H9 (cell line): ENCODE measurements at regions not wholly inside any gene's neighbourhood (a gene's known extent, or its start where the extent isn't known, plus 50 kb on each side); places are given as distances from the start of the nearest gene placed in this dataset.

ENCODE experiments used
- DNase-seq: peaks from one replicate; pipeline ENCODE4 v3.0.0-alpha.2; 2017
- H2AFZ ChIP-seq: one replicate; pipeline ENCODE4 v1.6.1; 2013; ENCODE audit warnings: mild to moderate bottlenecking, low read length, control low read depth, moderate library complexity
- H2AK5ac ChIP-seq: 2 replicates; pipeline ENCODE4 v1.6.1; 2013; ENCODE audit warnings: low read length, control low read depth, mixed read lengths; ENCODE audit not compliant: insufficient read length
- H2BK120ac ChIP-seq: one replicate; pipeline ENCODE4 v1.6.1; 2013; ENCODE audit warnings: low read depth, mild to moderate bottlenecking, low read length, control low read depth, inconsistent platforms; ENCODE audit not compliant: poor library complexity, severe bottlenecking
- H2BK12ac ChIP-seq: 2 replicates; pipeline ENCODE4 v1.6.1; 2013; ENCODE audit warnings: low read length, control low read depth, mixed read lengths, low read depth; ENCODE audit not compliant: insufficient read length
- H2BK15ac ChIP-seq: 2 replicates; pipeline ENCODE4 v1.6.1; 2013; ENCODE audit warnings: low read depth, low read length, control low read depth
- H2BK20ac ChIP-seq: one replicate; pipeline ENCODE4 v1.6.1; 2013; ENCODE audit warnings: low read depth, mild to moderate bottlenecking, low read length, control low read depth, inconsistent platforms; ENCODE audit not compliant: poor library complexity, severe bottlenecking
- H2BK5ac ChIP-seq: 2 replicates; pipeline ENCODE4 v1.6.1; 2013; ENCODE audit warnings: low read length, control low read depth, mixed read lengths; ENCODE audit not compliant: insufficient read length
- H3K14ac ChIP-seq: 2 replicates; pipeline ENCODE4 v1.6.1; 2013; ENCODE audit warnings: low read length, control low read depth; ENCODE audit not compliant: insufficient read depth
- H3K18ac ChIP-seq: 2 replicates; pipeline ENCODE4 v1.6.1; 2013; ENCODE audit warnings: low read depth, mild to moderate bottlenecking, mixed read lengths, low read length, control low read depth; ENCODE audit not compliant: insufficient read length
- H3K23ac ChIP-seq: 2 replicates; pipeline ENCODE4 v1.6.1; 2013; ENCODE audit warnings: low read length, control low read depth, mixed read lengths, low read depth; ENCODE audit not compliant: insufficient read length
- H3K23me2 ChIP-seq: 2 replicates; pipeline ENCODE4 v1.6.1; 2013; ENCODE audit warnings: low read depth, mild to moderate bottlenecking, mixed read lengths, low read length, control low read depth; ENCODE audit not compliant: insufficient read length, poor library complexity, severe bottlenecking
- H3K27ac ChIP-seq: 2 replicates; pipeline ENCODE4 v1.5.1; 2013; ENCODE audit warnings: low read length, control low read depth, mixed read lengths, low read depth; ENCODE audit not compliant: insufficient read length
- H3K27me3 ChIP-seq: 2 replicates; pipeline ENCODE4 v1.6.1; 2013; ENCODE audit warnings: low read length, control low read depth, inconsistent platforms; ENCODE audit not compliant: insufficient read depth
- H3K4ac ChIP-seq: 2 replicates; pipeline ENCODE4 v1.6.1; 2013; ENCODE audit warnings: low read depth, mild to moderate bottlenecking, control low read depth, inconsistent platforms, low read length, moderate library complexity
- H3K4me1 ChIP-seq: 2 replicates; pipeline ENCODE4 v1.6.1; 2013; ENCODE audit warnings: low read length, control low read depth, inconsistent platforms; ENCODE audit not compliant: insufficient read depth
- H3K4me2 ChIP-seq: 2 replicates; pipeline ENCODE4 v1.6.1; 2013; ENCODE audit warnings: low read length, control low read depth, mixed read lengths; ENCODE audit not compliant: insufficient read length, insufficient read depth
- H3K56ac ChIP-seq: 2 replicates; pipeline ENCODE4 v1.6.1; 2013; ENCODE audit warnings: low read depth, mild to moderate bottlenecking, mixed read lengths, low read length, control low read depth; ENCODE audit not compliant: insufficient read length
- H3K79me1 ChIP-seq: 2 replicates; pipeline ENCODE4 v1.6.1; 2013; ENCODE audit warnings: low read depth, mild to moderate bottlenecking, moderate library complexity, low read length, control low read depth, inconsistent platforms; ENCODE audit not compliant: insufficient read depth, poor library complexity, severe bottlenecking
- H3K79me2 ChIP-seq: 2 replicates; pipeline ENCODE4 v1.6.1; 2013; ENCODE audit warnings: low read length, control low read depth, inconsistent platforms; ENCODE audit not compliant: insufficient read depth
- H3K9ac ChIP-seq: 2 replicates; pipeline ENCODE4 v1.6.1; 2013; ENCODE audit warnings: low read length, control low read depth, mixed read lengths; ENCODE audit not compliant: insufficient read length; ENCODE audit errors: extremely low read depth
- H3K9me3 ChIP-seq: one replicate; pipeline ENCODE4 v1.6.1; 2013; ENCODE audit warnings: low read depth, low read length, inconsistent platforms; ENCODE audit not compliant: control insufficient read depth
- H3T11ph ChIP-seq: one replicate; pipeline ENCODE4 v1.6.1; 2013; ENCODE audit warnings: mild to moderate bottlenecking, low read length, control low read depth, inconsistent platforms
- H4K20me1 ChIP-seq: one replicate; pipeline ENCODE4 v1.6.1; 2013; ENCODE audit not compliant: control insufficient read depth, insufficient read length, insufficient read depth
- H4K5ac ChIP-seq: 2 replicates; pipeline ENCODE4 v1.6.1; 2013; ENCODE audit warnings: low read depth, mild to moderate bottlenecking, mixed read lengths, low read length, control low read depth; ENCODE audit not compliant: insufficient read length
- H4K8ac ChIP-seq: replicated peaks from 2 replicates; pipeline ENCODE4 v1.6.1; 2013; ENCODE audit warnings: low read length, control low read depth, mixed read lengths, low read depth; ENCODE audit not compliant: insufficient read length
- H4K91ac ChIP-seq: 2 replicates; pipeline ENCODE4 v1.6.1; 2013; ENCODE audit warnings: low read depth, mild to moderate bottlenecking, moderate library complexity, mixed read lengths, low read length, control low read depth; ENCODE audit not compliant: insufficient read length
- H3K27ac Mint-ChIP-seq, 3 experiments: 2 replicates in 2 of 3; 3 replicates in 1 of 3; pipeline ENCODE4 v1.8.0; 2020 to 2021; ENCODE audit warnings: mixed read lengths in 3 of 3, mild to moderate bottlenecking in 1 of 3, moderate library complexity in 1 of 3
- H3K27me3 Mint-ChIP-seq: 2 replicates; pipeline ENCODE4 v1.8.0; 2021; ENCODE audit warnings: low read depth, mild to moderate bottlenecking, moderate library complexity, mixed read lengths
- H3K36me3 Mint-ChIP-seq, 3 experiments: 2 replicates in 2 of 3; 3 replicates in 1 of 3; pipeline ENCODE4 v1.8.0; 2020 to 2021; ENCODE audit warnings: low read depth in 3 of 3, mixed read lengths in 3 of 3; ENCODE audit not compliant: insufficient read depth in 1 of 3
- H3K4me1 Mint-ChIP-seq, 2 experiments: 2 replicates each; pipeline ENCODE4 v1.8.0; 2020; ENCODE audit warnings: mixed read lengths in 2 of 2
- H3K4me3 Mint-ChIP-seq, 2 experiments: 2 replicates in 1 of 2; 3 replicates in 1 of 2; pipeline ENCODE4 v1.8.0; 2020 to 2021; ENCODE audit warnings: mild to moderate bottlenecking in 2 of 2, mixed read lengths in 2 of 2, moderate library complexity in 1 of 2
- H3K9me3 Mint-ChIP-seq, 2 experiments: 2 replicates in 1 of 2; 3 replicates in 1 of 2; pipeline ENCODE4 v1.8.0; 2020; ENCODE audit warnings: mild to moderate bottlenecking in 2 of 2, mixed read lengths in 2 of 2, moderate library complexity in 1 of 2
- CTCF ChIP-seq: fragments of 200-600 bp; sonication (generic); conservative IDR thresholded peaks from 3 replicates; pipeline ENCODE4 v1.8.0; 2021; ENCODE audit warnings: antibody characterized with exemption, mild to moderate bottlenecking
- WGBS: extraction: QIAGEN DNeasy Blood & Tissue Kit; methylation state at CpG from one replicate; pipeline ENCODE4 v1.1.7; 2013; ENCODE audit warnings: missing lambda C conversion rate, low lambda C conversion rate, mixed read lengths; ENCODE audit not compliant: insufficient read length; ENCODE audit errors: extremely low coverage; 5-methylcytosine and 5-hydroxymethylcytosine counted together

DNA sequence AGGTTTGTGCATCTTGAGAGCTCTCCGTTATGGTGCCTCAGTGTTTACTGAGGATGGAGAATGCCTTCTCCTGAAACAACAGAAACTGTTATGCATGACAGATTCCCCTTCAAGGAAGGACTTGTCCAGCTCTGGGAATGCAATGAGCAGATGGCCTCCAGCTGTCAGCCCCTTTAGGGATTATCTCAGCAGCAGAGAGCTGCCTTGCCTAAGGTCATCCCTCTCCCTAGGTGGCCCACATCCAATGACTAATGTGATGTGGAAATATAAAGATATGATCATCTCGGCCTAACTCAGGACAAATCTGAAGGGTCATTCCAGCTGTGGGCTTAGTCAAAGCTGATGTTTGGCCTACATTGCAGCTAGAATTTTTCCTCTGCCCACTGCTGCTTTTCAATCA is 214.3 kb upstream of the N4BP1 start:
- no peak for TF ChIP-seq CTCF

More for the DNA sequence above, 214.3 kb upstream of the N4BP1 start:
- no peak overlapping the region for H2BK15ac ChIP-seq
- no peaks in the 10 kb centered on the region for H4K20me1 ChIP-seq
- WGBS, result no CpG with 5 or more reads among the region's 2 CpGs
- no peak overlapping the region for H3T11ph ChIP-seq
- no peak overlapping the region for H2AK5ac ChIP-seq
- no peak overlapping the region for H3K4ac ChIP-seq
- H3K27me3 ChIP-seq, result no peaks in the 10 kb centered on the region
- no peak overlapping the region for H2BK20ac ChIP-seq
- H3K27me3 Mint-ChIP-seq, result peaks cover 5% of the 10 kb centered on the region
- no peak overlapping the region for H3K9ac ChIP-seq
- no peak overlapping the region for H4K8ac ChIP-seq
- H3K23me2 ChIP-seq, result no peaks in the 10 kb centered on the region
- no peak for DNase-seq
- no peak overlapping the region for H2BK120ac ChIP-seq
- H2AFZ ChIP-seq, result no peak overlapping the region
- H3K4me3 Mint-ChIP-seq, result no peak overlapping the region
- H3K9me3 ChIP-seq, result no peaks in the 10 kb centered on the region
- H4K5ac ChIP-seq, result no peak overlapping the region
- H3K56ac ChIP-seq, result no peak overlapping the region
- no peaks in the 10 kb centered on the region for H3K79me2 ChIP-seq
- no peak overlapping the region for H4K91ac ChIP-seq
- H3K4me2 ChIP-seq, result no peak overlapping the region
- no peak overlapping the region for H3K27ac ChIP-seq
- no peaks in the 10 kb centered on the region for H3K4me1 Mint-ChIP-seq
- H3K14ac ChIP-seq, result no peak overlapping the region
- H3K4me1 ChIP-seq, result no peaks in the 10 kb centered on the region
- H3K36me3 Mint-ChIP-seq, result no peaks in the 10 kb centered on the region
- H3K9me3 Mint-ChIP-seq, result no peaks in the 10 kb centered on the region
- H3K18ac ChIP-seq, result no peak overlapping the region
- no peak overlapping the region for H2BK12ac ChIP-seq
- H3K79me1 ChIP-seq, result no peaks in the 10 kb centered on the region
- no peak overlapping the region for H2BK5ac ChIP-seq
- no peak overlapping the region for H3K27ac Mint-ChIP-seq
- H3K23ac ChIP-seq, result no peak overlapping the region
